HFFc6 (cell line): ENCODE measurements at regions not wholly inside any gene's neighbourhood (a gene's known extent, or its start where the extent isn't known, plus 50 kb on each side); places are given as distances from the start of the nearest gene placed in this dataset.
A peak's percentile ranks its signal among the peaks of the same experiment; 100 is the strongest.

Experiments used
- DNase-seq: peaks from one replicate; pipeline ENCODE4 v3.0.0-alpha.2; 2018
- H3K27ac Mint-ChIP-seq: 2 replicates; pipeline ENCODE4 v1.8.0; 2020; ENCODE audit warnings: mild to moderate bottlenecking, mixed read lengths
- H3K27me3 Mint-ChIP-seq: 2 replicates; pipeline ENCODE4 v1.8.0; 2021; ENCODE audit warnings: mild to moderate bottlenecking, moderate library complexity, mixed read lengths; ENCODE audit not compliant: insufficient read depth
- H3K36me3 Mint-ChIP-seq: 2 replicates; pipeline ENCODE4 v1.8.0; 2021; ENCODE audit warnings: low read depth, mixed read lengths
- H3K4me1 Mint-ChIP-seq: 2 replicates; pipeline ENCODE4 v1.8.0; 2020; ENCODE audit warnings: low read depth, mixed read lengths
- H3K4me3 Mint-ChIP-seq: 2 replicates; pipeline ENCODE4 v1.8.0; 2020; ENCODE audit warnings: mild to moderate bottlenecking, moderate library complexity, mixed read lengths
- H3K9me3 Mint-ChIP-seq: 2 replicates; pipeline ENCODE4 v1.8.0; 2020; ENCODE audit warnings: mild to moderate bottlenecking, mixed read lengths
- CTCF ChIP-seq: fragments of 200-600 bp; sonication (generic); IDR thresholded peaks from 2 replicates; pipeline ENCODE4 v1.5.0; 2021; ENCODE audit warnings: antibody characterized with exemption, mild to moderate bottlenecking

- Mint-ChIP-seq H3K4me3 (no peak overlapping the region), H3K4me1 (no peaks in the 10 kb centered on the region), H3K27ac (no peak overlapping the region), H3K36me3 (no peaks in the 10 kb centered on the region), H3K27me3 (no peaks in the 10 kb centered on the region), H3K9me3 (no peaks in the 10 kb centered on the region)
- no peak for DNase-seq
- no peak for TF ChIP-seq CTCF
These were observed 215.8 kb upstream of the HSFY2 start for GRCh38 chrY:18989356-18989755.

- TF ChIP-seq CTCF = no peak
- H3K4me1 Mint-ChIP-seq = no peaks in the 10 kb centered on the region
- no peaks in the 10 kb centered on the region for H3K27me3 Mint-ChIP-seq
- H3K27ac Mint-ChIP-seq = no peak overlapping the region
- no peak overlapping the region for H3K4me3 Mint-ChIP-seq
- DNase-seq = no peak
- H3K36me3 Mint-ChIP-seq = peaks cover 4% of the 10 kb centered on the region
- H3K9me3 Mint-ChIP-seq = no peaks in the 10 kb centered on the region
These were observed 192.5 kb upstream of the HSFY2 start for GRCh38 chrY:18966001-18966400.

GRCh38 chrY:18958846-18959245 lies 185.3 kb upstream of the HSFY2 start:
- H3K27ac Mint-ChIP-seq = no peak overlapping the region
- H3K36me3 Mint-ChIP-seq = no peaks in the 10 kb centered on the region
- no peaks in the 10 kb centered on the region for H3K9me3 Mint-ChIP-seq
- no peaks in the 10 kb centered on the region; the same call in 1 of the 2 replicates for H3K27me3 Mint-ChIP-seq
- no peak overlapping the region for H3K4me3 Mint-ChIP-seq
- H3K4me1 Mint-ChIP-seq = no peaks in the 10 kb centered on the region
- DNase-seq = no peak
- no peak for TF ChIP-seq CTCF

- H3K4me1 Mint-ChIP-seq = peaks cover 25% of the 10 kb centered on the region
- H3K9me3 Mint-ChIP-seq = peaks cover 13% of the 10 kb centered on the region
These were observed 178.3 kb upstream of the HSFY2 start for GRCh38 chrY:18951657-18952435.

GRCh38 chrY:18951019-18951418 lies 177.5 kb upstream of the HSFY2 start:
- Mint-ChIP-seq H3K36me3 (peaks cover 19% of the 10 kb centered on the region), H3K27me3 (no peaks in the 10 kb centered on the region), H3K27ac (no peak overlapping the region), H3K9me3 (peaks cover 13% of the 10 kb centered on the region), H3K4me3 (no peak overlapping the region), H3K4me1 (peaks cover 25% of the 10 kb centered on the region)
- no peak for TF ChIP-seq CTCF
- no peak for DNase-seq

More at GRCh38 chrY:18951657-18952435, 178.3 kb upstream of the HSFY2 start:
- DNase-seq = peak; percentile 1
- Mint-ChIP-seq H3K27me3 (no peaks in the 10 kb centered on the region), H3K4me3 (no peak overlapping the region), H3K27ac (no peak overlapping the region), H3K36me3 (peaks cover 19% of the 10 kb centered on the region)
- peak; percentile 44; the same call in 1 of the 2 replicates for TF ChIP-seq CTCF
